IPS DF 6.9 (cell line): ENCODE measurements at regions not wholly inside any gene's neighbourhood (a gene's known extent, or its start where the extent isn't known, plus 50 kb on each side); places are given as distances from the start of the nearest gene placed in this dataset.
"Not testable (repeated sequence)": the region's sequence is repeated elsewhere in the genome, so short reads cannot be mapped to it uniquely, and the experiment has no call there.

Source experiments
- DNase-seq: peaks from one replicate; pipeline ENCODE4 v3.0.0-alpha.2; 2013; ENCODE audit warnings: low read depth, low spot score
- H3K27ac ChIP-seq: one replicate; pipeline ENCODE4 v1.5.1; 2013; ENCODE audit warnings: low read length, control low read depth
- H3K27me3 ChIP-seq: 2 replicates; pipeline ENCODE4 v1.6.1; 2013; ENCODE audit warnings: mild to moderate bottlenecking, low read length; ENCODE audit not compliant: control insufficient read depth, insufficient read depth
- H3K36me3 ChIP-seq: 2 replicates; pipeline ENCODE4 v1.6.1; 2013; ENCODE audit warnings: low read length; ENCODE audit not compliant: control insufficient read depth, insufficient read depth
- H3K4me1 ChIP-seq: 2 replicates; pipeline ENCODE4 v1.6.1; 2013; ENCODE audit warnings: low read length; ENCODE audit not compliant: control insufficient read depth, insufficient read depth
- H3K4me3 ChIP-seq: 2 replicates; pipeline ENCODE4 v1.5.1; 2013; ENCODE audit warnings: mild to moderate bottlenecking, low read length
- H3K9me3 ChIP-seq: 2 replicates; pipeline ENCODE4 v1.6.1; 2013; ENCODE audit warnings: low read length, inconsistent platforms; ENCODE audit not compliant: control insufficient read depth, insufficient read depth
- WGBS: extraction: QIAGEN DNeasy Blood & Tissue Kit; methylation state at CpG from one replicate; pipeline ENCODE4 v1.1.7; 2013; ENCODE audit warnings: mixed read lengths, missing lambda C conversion rate; ENCODE audit not compliant: insufficient read length, insufficient coverage; 5-methylcytosine and 5-hydroxymethylcytosine counted together

- Histone ChIP-seq H3K4me3 (no peak overlapping the region), H3K9me3 (no peaks in the 10 kb centered on the region), H3K27me3 (no peaks in the 10 kb centered on the region), H3K36me3 (no peaks in the 10 kb centered on the region), H3K27ac (no peak overlapping the region), H3K4me1 (no peaks in the 10 kb centered on the region)
- DNase-seq = no peak
Observed at GRCh38 chr1:115537415-115537814, 104.4 kb upstream of the VANGL1 start.

DNA sequence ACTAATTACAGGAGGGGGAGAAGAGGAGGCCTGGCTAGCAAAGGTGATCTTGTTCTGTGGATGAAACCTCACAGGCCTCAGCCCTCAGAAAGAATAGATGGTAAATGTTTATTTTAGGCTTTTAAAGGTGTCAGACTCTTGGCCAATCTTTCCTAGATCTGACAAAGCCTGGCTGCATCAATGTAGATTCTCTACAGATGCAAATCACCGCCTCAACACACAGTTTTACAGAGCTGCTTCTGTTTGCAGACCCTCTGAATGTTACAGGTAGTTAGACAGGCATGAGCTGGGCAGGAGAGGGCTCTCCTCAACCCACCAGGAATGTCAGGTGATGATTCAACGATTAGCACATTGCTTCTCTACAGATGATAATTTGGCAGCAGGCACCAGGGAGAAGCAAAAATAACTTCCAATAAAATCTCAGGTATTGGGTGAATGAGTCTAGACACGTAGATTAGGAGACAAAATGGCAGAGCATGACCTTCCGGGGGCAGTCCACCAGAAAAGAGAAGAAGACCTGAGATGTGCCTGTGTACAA lies 105.4 kb upstream of the VANGL1 start:
- no CpG with 5 or more reads among the region's 4 CpGs for WGBS
- Histone ChIP-seq H3K4me3 (no peak overlapping the region), H3K4me1 (no peaks in the 10 kb centered on the region), H3K27me3 (no peaks in the 10 kb centered on the region), H3K27ac (no peak overlapping the region), H3K36me3 (no peaks in the 10 kb centered on the region), H3K9me3 (no peaks in the 10 kb centered on the region)
- DNase-seq = no peak

DNA sequence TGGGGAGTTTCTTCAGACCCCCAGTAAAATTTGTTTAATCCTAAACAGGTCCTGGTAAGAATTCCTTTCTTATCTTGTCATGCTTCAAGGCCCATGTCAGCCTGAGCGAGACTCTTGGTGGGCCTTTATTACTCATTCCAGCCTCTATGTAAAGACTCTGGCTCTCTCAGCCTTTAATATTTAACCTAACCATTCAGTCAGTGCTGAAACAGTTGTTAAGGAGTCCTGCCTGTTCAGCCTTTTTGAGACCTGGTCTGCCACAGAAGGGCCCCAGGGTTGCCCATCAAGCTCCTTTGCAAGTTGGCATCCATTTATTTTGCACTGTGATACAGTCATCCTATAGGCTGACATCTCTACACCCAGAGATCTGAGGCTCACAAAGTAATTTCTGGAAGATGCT lies 107.7 kb upstream of the VANGL1 start:
- Histone ChIP-seq H3K36me3 (no peaks in the 10 kb centered on the region), H3K9me3 (no peaks in the 10 kb centered on the region), H3K27ac (no peak overlapping the region), H3K27me3 (no peaks in the 10 kb centered on the region), H3K4me1 (no peaks in the 10 kb centered on the region), H3K4me3 (no peak overlapping the region)
- no CpG with 5 or more reads among the region's 1 CpG for WGBS
- no peak for DNase-seq

DNA sequence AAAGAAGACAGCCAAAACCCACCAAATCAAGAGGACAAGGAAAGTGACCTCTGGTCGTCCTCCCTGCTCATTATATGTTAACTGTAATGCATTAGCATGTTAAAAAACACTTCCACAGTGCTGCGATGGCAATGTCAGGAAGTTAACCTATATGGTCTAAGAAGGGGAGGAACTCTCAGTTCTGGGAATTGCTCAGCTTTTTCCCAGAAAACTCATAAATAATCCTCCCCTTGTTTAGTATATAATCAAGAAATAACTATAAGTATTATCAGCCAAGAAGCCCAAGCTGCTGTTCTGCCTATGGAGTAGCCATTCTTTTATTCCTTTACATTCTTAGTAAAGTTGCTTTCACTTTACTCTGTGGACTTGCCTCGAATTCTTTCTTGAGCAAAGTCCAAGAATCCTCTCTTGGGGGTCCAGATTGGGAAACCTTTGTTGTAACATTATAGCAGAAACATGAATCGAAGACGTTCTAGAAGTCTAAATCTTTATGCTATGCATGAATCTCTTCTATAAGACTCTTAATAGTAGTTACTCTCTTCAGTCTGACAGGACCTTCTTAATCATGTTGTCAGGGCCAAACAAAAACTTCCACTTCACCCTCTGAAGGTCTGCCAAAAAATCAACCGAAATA lies 110.0 kb upstream of the VANGL1 start:
- Histone ChIP-seq H3K27me3 (no peaks in the 10 kb centered on the region), H3K9me3 (no peaks in the 10 kb centered on the region), H3K36me3 (no peaks in the 10 kb centered on the region), H3K4me1 (peaks cover 2% of the 10 kb centered on the region; the same call in 1 of the 2 replicates), H3K27ac (no peak overlapping the region), H3K4me3 (no peak overlapping the region)
- WGBS = no CpG with 5 or more reads among the region's 6 CpGs
- DNase-seq = no peak

DNA sequence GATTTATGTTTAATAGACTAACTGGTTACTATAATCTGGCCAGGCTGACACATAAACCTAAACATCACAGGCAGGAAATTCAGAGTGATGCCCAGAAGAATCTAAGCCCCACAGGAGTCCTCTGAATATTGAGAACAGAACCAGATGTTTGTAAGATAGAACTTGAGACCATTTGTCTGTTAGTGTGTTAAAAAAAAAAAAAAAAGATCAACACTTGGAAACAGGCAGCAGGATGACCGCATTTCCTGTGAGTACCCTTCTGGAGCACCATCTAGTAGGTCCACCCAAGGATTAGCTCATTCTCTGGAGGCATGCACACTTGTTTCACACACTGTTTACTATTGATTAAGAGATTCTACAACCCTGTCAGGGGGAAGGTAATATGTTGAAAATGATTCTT lies 111.4 kb upstream of the VANGL1 start:
- Histone ChIP-seq H3K27ac (no peak overlapping the region), H3K4me1 (peaks cover 3% of the 10 kb centered on the region; the same call in 1 of the 2 replicates)
- DNase-seq = no peak

GRCh38 chr1:115529216-115529897 lies 112.4 kb upstream of the VANGL1 start:
- H3K36me3 ChIP-seq = no peaks in the 10 kb centered on the region
- WGBS = no CpG with 5 or more reads among the region's 2 CpGs
- peaks cover 4% of the 10 kb centered on the region; the same call in 1 of the 2 replicates for H3K4me1 ChIP-seq
- no peak overlapping the region for H3K27ac ChIP-seq
- H3K9me3 ChIP-seq = no peaks in the 10 kb centered on the region
- no peak for DNase-seq
- H3K4me3 ChIP-seq = no peak overlapping the region
- H3K27me3 ChIP-seq = no peaks in the 10 kb centered on the region

More for the DNA sequence above, 111.4 kb upstream of the VANGL1 start:
- H3K4me3 ChIP-seq = no peak overlapping the region
- no peaks in the 10 kb centered on the region for H3K36me3 ChIP-seq
- no CpG with 5 or more reads among the region's 1 CpG for WGBS
- no peaks in the 10 kb centered on the region for H3K9me3 ChIP-seq
- no peaks in the 10 kb centered on the region for H3K27me3 ChIP-seq

DNA sequence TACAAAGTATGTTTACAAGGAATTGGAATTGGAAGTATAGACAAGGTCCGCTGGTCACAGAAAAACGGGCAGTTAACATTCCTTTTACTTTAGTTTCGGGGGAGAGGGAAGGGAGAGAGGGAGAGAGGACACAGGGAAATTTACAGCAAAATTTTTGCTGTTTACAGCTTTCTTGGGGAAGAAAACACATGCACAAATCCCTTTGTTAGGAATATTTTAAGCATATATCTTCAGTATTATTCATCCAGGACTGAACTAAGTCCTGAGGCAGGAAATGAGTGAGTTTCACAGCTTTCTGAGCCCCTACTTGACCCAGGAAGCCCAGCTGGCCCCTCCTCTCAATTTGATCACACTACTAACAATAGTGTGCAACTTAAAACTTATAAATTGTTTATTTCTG lies 113.4 kb upstream of the VANGL1 start:
- not testable (repeated sequence) for H3K9me3 ChIP-seq, H3K36me3 ChIP-seq, H3K4me1 ChIP-seq, H3K27ac ChIP-seq, H3K27me3 ChIP-seq, H3K4me3 ChIP-seq, DNase-seq
- no CpG with 5 or more reads among the region's 3 CpGs for WGBS

GRCh38 chr1:115527746-115528145 lies 114.0 kb upstream of the VANGL1 start:
- Histone ChIP-seq H3K9me3 (no peaks in the 10 kb centered on the region), H3K4me1 (peaks cover 4% of the 10 kb centered on the region; the same call in 1 of the 2 replicates), H3K27ac (no peak overlapping the region), H3K4me3 (no peak overlapping the region), H3K36me3 (no peaks in the 10 kb centered on the region), H3K27me3 (no peaks in the 10 kb centered on the region)
- WGBS = no CpG with 5 or more reads among the region's 5 CpGs
- no peak for DNase-seq

DNA sequence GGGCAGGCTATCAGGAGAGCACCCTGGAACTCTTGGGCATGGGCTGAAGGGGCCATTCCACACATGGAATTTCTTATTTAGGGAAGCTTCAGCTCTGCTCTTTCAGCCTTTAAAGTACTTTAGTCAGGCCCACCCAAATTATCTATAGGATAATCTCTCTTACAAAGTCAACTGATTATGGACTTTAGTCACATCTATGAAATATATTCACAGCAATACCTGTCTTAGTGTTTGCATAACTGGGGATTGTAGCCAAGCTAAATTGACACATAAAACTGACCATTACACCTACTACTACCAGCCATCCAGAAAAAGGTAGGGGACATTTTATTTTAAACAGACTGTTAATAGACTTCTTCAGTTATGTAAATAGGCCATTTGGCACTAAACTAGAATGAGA lies 114.9 kb upstream of the VANGL1 start:
- Histone ChIP-seq H3K4me3 (no peak overlapping the region), H3K9me3 (no peaks in the 10 kb centered on the region), H3K27me3 (no peaks in the 10 kb centered on the region), H3K27ac (no peak overlapping the region), H3K36me3 (no peaks in the 10 kb centered on the region), H3K4me1 (peaks cover 4% of the 10 kb centered on the region; the same call in 1 of the 2 replicates)
- no peak for DNase-seq

GRCh38 chr1:115524236-115524635 lies 117.5 kb upstream of the VANGL1 start:
- Histone ChIP-seq H3K9me3 (no peaks in the 10 kb centered on the region), H3K4me3 (no peak overlapping the region), H3K4me1 (peaks cover 4% of the 10 kb centered on the region; the same call in 1 of the 2 replicates), H3K27ac (no peak overlapping the region), H3K27me3 (no peaks in the 10 kb centered on the region), H3K36me3 (no peaks in the 10 kb centered on the region)
- no peak for DNase-seq
- WGBS = no CpG with 5 or more reads among the region's 1 CpG

DNA sequence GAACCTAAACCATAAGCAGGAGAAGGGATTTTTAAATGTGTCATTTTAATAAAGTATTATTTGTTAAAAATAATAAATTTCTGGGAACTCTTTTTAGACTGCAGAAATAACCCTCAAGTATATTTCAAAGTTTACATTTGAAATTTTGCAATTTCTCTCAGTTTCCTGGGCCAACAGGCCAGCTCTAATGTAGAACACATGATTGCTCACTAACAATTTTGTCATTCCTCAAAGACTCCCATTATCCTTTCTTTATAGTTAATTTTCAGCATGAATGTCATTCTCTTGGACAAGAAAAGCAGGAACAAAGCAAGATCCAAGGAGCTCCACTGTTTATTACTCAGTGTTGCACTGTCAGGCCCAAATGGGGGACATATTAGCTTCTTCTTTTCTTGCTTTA lies 119.4 kb upstream of the VANGL1 start:
- no peak overlapping the region for H3K4me3 ChIP-seq
- H3K36me3 ChIP-seq = no peaks in the 10 kb centered on the region
- no peaks in the 10 kb centered on the region for H3K9me3 ChIP-seq
- no peaks in the 10 kb centered on the region for H3K27me3 ChIP-seq
- peaks cover 4% of the 10 kb centered on the region; the same call in 1 of the 2 replicates for H3K4me1 ChIP-seq
- no peak overlapping the region for H3K27ac ChIP-seq
- DNase-seq = no peak
